Endodermal cell (in vitro differentiated cells): ENCODE measurements at regions not wholly inside any gene's neighbourhood (a gene's known extent, or its start where the extent isn't known, plus 50 kb on each side); places are given as distances from the start of the nearest gene placed in this dataset.

Source experiments
- DNase-seq: peaks from one replicate; pipeline ENCODE4 v3.0.0-alpha.2; 2017
- H3K27ac ChIP-seq: 2 replicates; pipeline ENCODE4 v1.5.1; 2013; ENCODE audit warnings: mild to moderate bottlenecking, low read depth, low read length, moderate library complexity
- H3K27me3 ChIP-seq: 2 replicates; pipeline ENCODE4 v1.6.1; 2013; ENCODE audit warnings: mild to moderate bottlenecking, low read length, moderate library complexity; ENCODE audit not compliant: insufficient read depth, control insufficient read depth, poor library complexity, severe bottlenecking
- H3K36me3 ChIP-seq: 2 replicates; pipeline ENCODE4 v1.7.0; 2013; ENCODE audit warnings: mild to moderate bottlenecking, low read length, moderate library complexity; ENCODE audit not compliant: control insufficient read depth, insufficient read depth
- H3K4me1 ChIP-seq: one replicate; pipeline ENCODE4 v1.7.0; 2013; ENCODE audit warnings: low read length; ENCODE audit not compliant: control insufficient read depth, insufficient read depth
- H3K4me3 ChIP-seq: 2 replicates; pipeline ENCODE4 v1.5.1; 2013; ENCODE audit warnings: mild to moderate bottlenecking, low read length, moderate library complexity
- H3K9ac ChIP-seq: 2 replicates; pipeline ENCODE4 v1.6.1; 2013; ENCODE audit warnings: mild to moderate bottlenecking, low read length, moderate library complexity; ENCODE audit not compliant: poor library complexity, severe bottlenecking; ENCODE audit errors: extremely low read depth
- H3K9me3 ChIP-seq: 2 replicates; pipeline ENCODE4 v1.6.1; 2013; ENCODE audit warnings: mild to moderate bottlenecking, low read length, moderate library complexity; ENCODE audit not compliant: control insufficient read depth
- H3K27ac Mint-ChIP-seq: 2 replicates; pipeline ENCODE4 v1.8.0; 2020; ENCODE audit warnings: mixed read lengths
- H3K27me3 Mint-ChIP-seq: 2 replicates; pipeline ENCODE4 v1.8.0; 2021; ENCODE audit warnings: mild to moderate bottlenecking, mixed read lengths; ENCODE audit not compliant: insufficient read depth
- H3K36me3 Mint-ChIP-seq: 2 replicates; pipeline ENCODE4 v1.8.0; 2020; ENCODE audit warnings: low read depth, mixed read lengths
- H3K4me1 Mint-ChIP-seq: 2 replicates; pipeline ENCODE4 v1.8.0; 2020; ENCODE audit warnings: mixed read lengths
- H3K4me3 Mint-ChIP-seq: 2 replicates; pipeline ENCODE4 v1.8.0; 2020; ENCODE audit warnings: mild to moderate bottlenecking, moderate library complexity, mixed read lengths
- H3K9me3 Mint-ChIP-seq: 2 replicates; pipeline ENCODE4 v1.8.0; 2020; ENCODE audit warnings: mild to moderate bottlenecking, mixed read lengths
- WGBS, 2 experiments: methylation state at CpG; one replicate each; pipeline versions ENCODE4 v1.1.5 to v1.1.7; 2013; ENCODE audit warnings: missing lambda C conversion rate in 2 of 2, mixed read lengths in 1 of 2; ENCODE audit not compliant: insufficient coverage in 1 of 2, insufficient read length in 1 of 2; 5-methylcytosine and 5-hydroxymethylcytosine counted together
- TF ChIP-seq, protein P1 (sequence below): fragments of 200-600 bp; sonication (generic); conservative IDR thresholded peaks from 2 replicates; pipeline ENCODE4 v1.5.0; 2021; ENCODE audit warnings: antibody characterized with exemption, mild to moderate bottlenecking

DNA sequence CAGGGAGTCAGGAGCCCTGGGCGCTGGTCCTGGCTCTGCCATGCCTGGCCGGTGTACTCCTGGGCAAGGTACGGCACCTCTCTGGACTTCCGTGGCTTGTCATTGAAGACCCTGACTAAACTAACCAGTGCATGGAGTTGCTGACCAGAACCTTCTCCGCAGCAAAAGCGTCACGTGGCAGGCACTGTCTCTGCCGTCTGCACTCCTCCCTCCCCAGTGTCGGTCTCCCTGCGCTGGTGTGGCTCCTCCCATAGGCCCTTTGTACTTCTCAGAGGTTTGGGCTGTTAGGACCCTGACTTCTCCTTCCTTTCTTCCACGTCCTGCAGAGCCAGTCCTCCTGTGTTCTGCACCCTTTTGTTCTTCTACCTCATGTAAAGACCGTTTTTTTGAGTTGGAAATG, 100.6 kb upstream of the CREB5 start:
- WGBS, 2 experiments, result 85 to 90% methylated on average over 8 to 12 of the region's 12 CpGs
- no peaks in the 10 kb centered on the region for H3K36me3 Mint-ChIP-seq
- peaks cover 25% of the 10 kb centered on the region for H3K4me1 Mint-ChIP-seq
- Histone ChIP-seq H3K36me3 (no peaks in the 10 kb centered on the region), H3K4me3 (no peak overlapping the region), H3K4me1 (peaks cover 11% of the 10 kb centered on the region), H3K9me3 (no peaks in the 10 kb centered on the region), H3K9ac (no peak overlapping the region), H3K27me3 (peaks cover 32% of the 10 kb centered on the region), H3K27ac (no peak overlapping the region)
- TF ChIP-seq, protein P1, sequence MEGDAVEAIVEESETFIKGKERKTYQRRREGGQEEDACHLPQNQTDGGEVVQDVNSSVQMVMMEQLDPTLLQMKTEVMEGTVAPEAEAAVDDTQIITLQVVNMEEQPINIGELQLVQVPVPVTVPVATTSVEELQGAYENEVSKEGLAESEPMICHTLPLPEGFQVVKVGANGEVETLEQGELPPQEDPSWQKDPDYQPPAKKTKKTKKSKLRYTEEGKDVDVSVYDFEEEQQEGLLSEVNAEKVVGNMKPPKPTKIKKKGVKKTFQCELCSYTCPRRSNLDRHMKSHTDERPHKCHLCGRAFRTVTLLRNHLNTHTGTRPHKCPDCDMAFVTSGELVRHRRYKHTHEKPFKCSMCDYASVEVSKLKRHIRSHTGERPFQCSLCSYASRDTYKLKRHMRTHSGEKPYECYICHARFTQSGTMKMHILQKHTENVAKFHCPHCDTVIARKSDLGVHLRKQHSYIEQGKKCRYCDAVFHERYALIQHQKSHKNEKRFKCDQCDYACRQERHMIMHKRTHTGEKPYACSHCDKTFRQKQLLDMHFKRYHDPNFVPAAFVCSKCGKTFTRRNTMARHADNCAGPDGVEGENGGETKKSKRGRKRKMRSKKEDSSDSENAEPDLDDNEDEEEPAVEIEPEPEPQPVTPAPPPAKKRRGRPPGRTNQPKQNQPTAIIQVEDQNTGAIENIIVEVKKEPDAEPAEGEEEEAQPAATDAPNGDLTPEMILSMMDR, result no peak
- peak; percentile 60 for DNase-seq
- H3K9me3 Mint-ChIP-seq, result no peaks in the 10 kb centered on the region
- peaks cover 31% of the 10 kb centered on the region for H3K27me3 Mint-ChIP-seq
- no peak overlapping the region for H3K27ac Mint-ChIP-seq
- no peak overlapping the region for H3K4me3 Mint-ChIP-seq

DNA sequence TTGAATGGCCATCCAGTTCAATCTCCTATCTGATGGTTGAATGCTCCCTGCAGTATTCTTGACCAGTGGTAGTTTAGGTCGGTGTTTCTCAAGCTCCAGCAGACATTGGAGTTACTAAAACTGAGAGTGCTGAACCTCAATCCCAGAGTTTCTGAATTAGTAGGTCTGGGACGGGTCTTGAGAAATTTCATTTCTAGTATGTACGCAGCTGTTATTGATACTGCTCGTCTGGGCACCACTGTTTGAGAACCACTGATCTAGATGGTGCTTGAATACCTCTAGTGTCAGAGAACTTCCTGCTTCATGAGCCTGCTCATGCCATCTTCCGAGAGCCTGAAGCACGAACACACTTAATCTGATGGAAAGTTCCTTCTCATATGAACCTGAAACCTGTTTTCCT, 99.4 kb upstream of the CREB5 start:
- Mint-ChIP-seq H3K27ac (no peak overlapping the region), H3K36me3 (no peaks in the 10 kb centered on the region), H3K4me3 (no peak overlapping the region), H3K9me3 (no peaks in the 10 kb centered on the region), H3K27me3 (peaks cover 33% of the 10 kb centered on the region), H3K4me1 (peaks cover 25% of the 10 kb centered on the region)
- Histone ChIP-seq H3K9me3 (no peaks in the 10 kb centered on the region), H3K27ac (no peak overlapping the region), H3K4me3 (no peak overlapping the region), H3K9ac (no peak overlapping the region), H3K27me3 (peaks cover 32% of the 10 kb centered on the region), H3K36me3 (no peaks in the 10 kb centered on the region), H3K4me1 (peaks cover 11% of the 10 kb centered on the region)
- 89 to 92% methylated on average over 6 of the region's 6 CpGs for WGBS, 2 experiments
- DNase-seq, result no peak
- TF ChIP-seq, protein P1, result no peak

DNA sequence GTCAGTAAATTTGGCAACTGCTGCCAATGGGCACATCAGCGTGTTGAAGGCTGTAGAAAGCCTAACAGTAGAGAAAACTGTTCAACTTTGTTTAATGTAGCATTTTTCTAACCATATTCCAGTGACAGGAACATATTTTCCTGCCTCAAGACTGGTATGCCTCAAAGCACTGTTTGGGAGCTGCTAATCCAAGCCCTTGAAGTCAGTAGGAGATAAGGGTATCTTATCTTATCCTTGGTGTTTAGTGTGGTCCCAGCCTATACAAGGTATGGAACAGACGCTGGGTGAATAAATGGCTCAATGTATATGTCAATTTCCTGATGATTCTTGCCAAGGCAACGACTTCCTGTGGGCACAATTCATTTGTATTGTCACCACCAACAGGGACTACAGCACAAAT, 97.5 kb upstream of the CREB5 start:
- no peak overlapping the region for H3K4me3 ChIP-seq
- WGBS, 2 experiments, result 81 to 86% methylated on average over 2 to 3 of the region's 3 CpGs
- H3K36me3 ChIP-seq, result no peaks in the 10 kb centered on the region
- Mint-ChIP-seq H3K9me3 (no peaks in the 10 kb centered on the region), H3K4me3 (no peak overlapping the region), H3K27me3 (peaks cover 35% of the 10 kb centered on the region), H3K36me3 (no peaks in the 10 kb centered on the region), H3K4me1 (peaks cover 25% of the 10 kb centered on the region), H3K27ac (no peak overlapping the region)
- no peak for DNase-seq
- H3K9ac ChIP-seq, result no peak overlapping the region
- TF ChIP-seq, protein P1, result no peak
- peaks cover 32% of the 10 kb centered on the region for H3K27me3 ChIP-seq
- peaks cover 11% of the 10 kb centered on the region for H3K4me1 ChIP-seq
- H3K9me3 ChIP-seq, result no peaks in the 10 kb centered on the region
- no peak overlapping the region for H3K27ac ChIP-seq
